BE2C (cell line): ENCODE measurements at regions not wholly inside any gene's neighbourhood (a gene's known extent, or its start where the extent isn't known, plus 50 kb on each side); places are given as distances from the start of the nearest gene placed in this dataset.

Experiments
- DNase-seq: peaks from one replicate; pipeline ENCODE4 v3.0.0-alpha.2; 2020
- H3K27me3 ChIP-seq: fragments of 250-450 bp; sonication (Bioruptor Pico); 2 replicates; pipeline ENCODE4 v1.5.1; 2020; ENCODE audit warnings: mild to moderate bottlenecking
- H3K36me3 ChIP-seq: fragments of 250-450 bp; sonication (Bioruptor Pico); 2 replicates; pipeline ENCODE4 v1.5.1; 2020; ENCODE audit warnings: mild to moderate bottlenecking
- H3K4me1 ChIP-seq: fragments of 250-450 bp; sonication (Bioruptor Pico); 2 replicates; pipeline ENCODE4 v1.5.1; 2020
- H3K4me3 ChIP-seq: 2 replicates; pipeline ENCODE4 v1.5.1; 2011; ENCODE audit warnings: low read depth, low read length
- H3K9me3 ChIP-seq: fragments of 250-450 bp; sonication (Bioruptor Pico); 2 replicates; pipeline ENCODE4 v1.5.1; 2020
- CTCF ChIP-seq: IDR thresholded peaks from 2 replicates; pipeline ENCODE4 v1.5.1; 2012; ENCODE audit warnings: mild to moderate bottlenecking, low read depth, low read length

- Histone ChIP-seq H3K4me1 (no peaks in the 10 kb centered on the region), H3K4me3 (no peak overlapping the region), H3K9me3 (no peaks in the 10 kb centered on the region), H3K27me3 (no peaks in the 10 kb centered on the region), H3K36me3 (no peaks in the 10 kb centered on the region)
- no peak for DNase-seq
- no peak for TF ChIP-seq CTCF
These were observed 190.8 kb downstream of the UQCRFS1 start for GRCh38 chr19:29022165-29022564.

DNA sequence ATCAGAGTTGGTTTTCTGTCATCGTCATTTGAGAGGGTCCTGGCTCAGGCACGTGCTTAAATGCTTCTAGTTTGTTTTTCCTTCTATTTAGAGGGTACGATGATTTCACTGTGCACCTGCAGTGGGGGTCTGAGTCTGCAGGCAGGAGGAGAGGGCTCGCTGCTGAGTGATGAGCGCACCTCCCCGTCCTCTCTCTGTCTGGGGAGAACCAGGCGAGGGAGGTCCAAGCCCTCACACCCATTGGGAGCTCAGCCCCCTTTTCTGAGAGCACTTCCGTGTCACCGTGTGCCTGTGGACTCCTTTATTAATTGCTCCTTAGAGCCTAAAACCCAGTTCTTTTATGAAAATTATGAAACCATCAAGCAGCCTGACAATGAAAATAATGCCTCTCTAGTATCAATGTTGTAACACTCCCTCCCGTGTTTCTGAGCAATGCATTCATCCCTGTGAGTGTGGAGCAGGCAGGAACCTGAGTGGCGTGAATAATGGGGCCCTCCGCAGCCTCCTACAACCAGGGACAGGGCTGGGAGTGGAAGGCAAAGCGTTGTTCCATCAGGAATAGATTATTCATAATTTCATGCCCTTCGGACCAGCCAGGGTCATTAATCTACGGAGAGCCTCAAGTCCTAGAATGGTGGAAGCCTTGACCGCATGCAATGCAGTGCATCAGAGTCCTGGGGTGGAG is 191.6 kb downstream of the UQCRFS1 start:
- no peak for TF ChIP-seq CTCF
- no peaks in the 10 kb centered on the region for H3K27me3 ChIP-seq
- DNase-seq, result no peak

GRCh38 chr19:29019403-29019802 is 193.5 kb downstream of the UQCRFS1 start:
- no peaks in the 10 kb centered on the region for H3K4me1 ChIP-seq
- no peaks in the 10 kb centered on the region for H3K36me3 ChIP-seq
- no peak overlapping the region for H3K4me3 ChIP-seq
- DNase-seq, result no peak
- H3K9me3 ChIP-seq, result no peaks in the 10 kb centered on the region
- no peaks in the 10 kb centered on the region for H3K27me3 ChIP-seq
- TF ChIP-seq CTCF, result no peak

More for the DNA sequence above, 191.6 kb downstream of the UQCRFS1 start:
- H3K4me1 ChIP-seq, result no peaks in the 10 kb centered on the region
- H3K36me3 ChIP-seq, result no peaks in the 10 kb centered on the region
- H3K9me3 ChIP-seq, result no peaks in the 10 kb centered on the region
- no peak overlapping the region for H3K4me3 ChIP-seq

- DNase-seq, result no peak
- no peaks in the 10 kb centered on the region for H3K4me1 ChIP-seq
- no peaks in the 10 kb centered on the region for H3K9me3 ChIP-seq
- H3K27me3 ChIP-seq, result no peaks in the 10 kb centered on the region
- no peak overlapping the region for H3K4me3 ChIP-seq
- H3K36me3 ChIP-seq, result no peaks in the 10 kb centered on the region
- TF ChIP-seq CTCF, result no peak
These were observed 194.4 kb downstream of the UQCRFS1 start for GRCh38 chr19:29018542-29018941.

DNA sequence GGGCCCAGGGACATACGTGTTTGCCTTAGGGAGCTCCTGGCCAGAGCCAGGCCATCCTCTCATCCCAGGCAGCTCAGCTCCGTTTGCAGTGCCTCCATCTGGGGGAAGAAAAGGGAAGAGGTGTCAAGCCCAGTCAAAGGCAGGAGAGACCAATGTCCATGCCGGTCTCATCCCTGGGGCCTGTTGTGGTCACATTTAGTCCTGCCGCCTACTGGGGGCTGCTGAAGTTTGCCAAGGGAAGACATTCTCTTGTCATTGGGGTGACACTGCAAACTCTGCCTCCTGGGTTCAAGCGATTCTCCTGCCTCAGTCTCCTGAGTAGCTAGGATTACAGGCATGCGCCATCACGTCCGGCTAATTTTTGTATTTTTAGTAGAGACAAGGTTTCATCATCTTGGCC is 195.2 kb downstream of the UQCRFS1 start:
- TF ChIP-seq CTCF, result no peak
- Histone ChIP-seq H3K9me3 (no peaks in the 10 kb centered on the region), H3K27me3 (no peaks in the 10 kb centered on the region), H3K36me3 (no peaks in the 10 kb centered on the region), H3K4me3 (no peak overlapping the region), H3K4me1 (no peaks in the 10 kb centered on the region)
- no peak for DNase-seq

DNA sequence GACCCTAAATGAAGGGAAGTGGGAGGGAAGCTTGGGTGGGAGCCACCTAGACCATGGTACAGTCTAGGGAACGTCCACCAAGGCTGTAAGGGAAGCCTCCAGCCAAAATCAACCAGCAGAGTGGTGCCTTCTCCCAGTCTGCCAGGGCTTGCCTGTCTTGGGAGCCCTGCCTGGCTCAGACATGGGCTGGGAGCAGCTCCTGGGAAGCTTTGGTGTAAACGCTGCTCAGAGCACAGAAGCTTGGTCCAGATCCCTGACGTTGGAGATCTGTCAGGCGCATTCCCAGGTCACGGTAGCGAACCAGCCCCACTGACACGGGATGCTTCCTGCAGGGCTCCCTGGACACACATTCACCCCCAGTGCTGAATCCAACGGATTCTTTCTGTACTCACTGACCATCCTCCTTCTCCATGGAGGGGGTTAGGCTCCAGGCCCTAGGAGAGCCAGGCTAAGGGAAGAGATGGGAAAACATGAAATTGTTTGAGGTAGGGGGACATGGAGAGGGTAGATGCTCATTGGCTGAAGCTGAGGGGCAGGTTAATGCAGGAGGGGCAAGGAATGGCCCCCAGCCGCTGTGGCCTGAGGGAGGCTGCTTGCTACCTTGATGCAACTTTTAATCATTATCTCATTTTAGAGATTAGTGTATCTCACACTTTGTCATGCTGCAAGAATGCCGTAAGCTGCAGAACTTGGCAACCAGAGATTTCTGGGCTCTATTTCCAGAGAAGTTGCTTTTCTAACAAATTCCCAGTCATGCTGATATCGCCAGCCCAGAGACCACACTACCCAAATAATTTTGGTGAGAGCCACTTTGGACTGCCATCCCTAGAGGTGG is 195.8 kb downstream of the UQCRFS1 start:
- no peak for DNase-seq

More for the DNA sequence above, 195.8 kb downstream of the UQCRFS1 start:
- Histone ChIP-seq H3K4me1 (no peaks in the 10 kb centered on the region), H3K27me3 (no peaks in the 10 kb centered on the region), H3K4me3 (no peak overlapping the region), H3K36me3 (no peaks in the 10 kb centered on the region), H3K9me3 (no peaks in the 10 kb centered on the region)
- no peak for TF ChIP-seq CTCF
